Neural progenitor cell (in vitro differentiated cells): ENCODE measurements at regions not wholly inside any gene's neighbourhood (a gene's known extent, or its start where the extent isn't known, plus 50 kb on each side); places are given as distances from the start of the nearest gene placed in this dataset.

ENCODE experiments used
- EZH2 ChIP-seq: fragments of 200-600 bp; sonication (generic); IDR thresholded peaks from 2 replicates; pipeline ENCODE4 v1.6.1; 2017; ENCODE audit warnings: antibody characterized with exemption, mild to moderate bottlenecking, moderate library complexity
- TF ChIP-seq, protein P1 (sequence below): fragments of 200-600 bp; sonication (generic); IDR thresholded peaks from 2 replicates; pipeline ENCODE4 v1.5.1; 2017; ENCODE audit warnings: antibody characterized with exemption, mild to moderate bottlenecking

DNA sequence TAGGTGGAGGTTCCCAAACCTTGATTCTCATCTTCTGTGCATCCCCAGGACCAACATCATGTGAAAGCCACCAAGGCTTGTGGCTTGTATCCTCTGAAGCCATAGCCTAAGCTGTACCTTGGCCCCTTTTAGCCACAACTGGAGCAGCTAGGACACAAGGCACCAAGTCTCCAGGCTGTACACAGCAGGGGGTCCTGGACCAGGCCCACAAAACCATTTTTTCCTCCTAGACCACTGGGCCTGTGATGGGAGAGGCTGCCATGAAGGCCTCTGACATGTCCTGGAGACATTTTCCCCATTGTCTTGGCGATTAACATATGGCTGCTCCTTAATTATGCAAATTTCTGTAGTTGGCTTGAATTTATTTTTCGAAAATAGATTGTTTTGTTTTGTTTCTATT is 114.8 kb upstream of the LAMA2 start:
- TF ChIP-seq, protein P1, sequence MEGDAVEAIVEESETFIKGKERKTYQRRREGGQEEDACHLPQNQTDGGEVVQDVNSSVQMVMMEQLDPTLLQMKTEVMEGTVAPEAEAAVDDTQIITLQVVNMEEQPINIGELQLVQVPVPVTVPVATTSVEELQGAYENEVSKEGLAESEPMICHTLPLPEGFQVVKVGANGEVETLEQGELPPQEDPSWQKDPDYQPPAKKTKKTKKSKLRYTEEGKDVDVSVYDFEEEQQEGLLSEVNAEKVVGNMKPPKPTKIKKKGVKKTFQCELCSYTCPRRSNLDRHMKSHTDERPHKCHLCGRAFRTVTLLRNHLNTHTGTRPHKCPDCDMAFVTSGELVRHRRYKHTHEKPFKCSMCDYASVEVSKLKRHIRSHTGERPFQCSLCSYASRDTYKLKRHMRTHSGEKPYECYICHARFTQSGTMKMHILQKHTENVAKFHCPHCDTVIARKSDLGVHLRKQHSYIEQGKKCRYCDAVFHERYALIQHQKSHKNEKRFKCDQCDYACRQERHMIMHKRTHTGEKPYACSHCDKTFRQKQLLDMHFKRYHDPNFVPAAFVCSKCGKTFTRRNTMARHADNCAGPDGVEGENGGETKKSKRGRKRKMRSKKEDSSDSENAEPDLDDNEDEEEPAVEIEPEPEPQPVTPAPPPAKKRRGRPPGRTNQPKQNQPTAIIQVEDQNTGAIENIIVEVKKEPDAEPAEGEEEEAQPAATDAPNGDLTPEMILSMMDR: no peak
- TF ChIP-seq EZH2: no peak
